Vagina (tissue), 2 donors: ENCODE measurements at regions not wholly inside any gene's neighbourhood (a gene's known extent, or its start where the extent isn't known, plus 50 kb on each side); places are given as distances from the start of the nearest gene placed in this dataset.

ENCODE experiments used
- DNase-seq, 2 donors: peaks; one replicate each; pipeline ENCODE4 v3.0.0-alpha.2; 2017; ENCODE audit errors: extremely low spot score in 2 of 2
- H3K27ac ChIP-seq: fragments of 200-600 bp; sonication (generic); one replicate; pipeline ENCODE4 v1.5.1; 2019
- H3K27me3 ChIP-seq: fragments of 200-600 bp; sonication (generic); one replicate; pipeline ENCODE4 v1.5.1; 2019
- H3K36me3 ChIP-seq, 2 donors: fragments of 200-600 bp; sonication (generic); one replicate each; pipeline ENCODE4 v1.5.1; 2017 to 2019
- H3K4me1 ChIP-seq: fragments of 200-600 bp; sonication (generic); one replicate; pipeline ENCODE4 v1.5.1; 2019
- H3K4me3 ChIP-seq, 2 donors: fragments of 200-600 bp; sonication (generic); 1 replicate in 1 of 2; 2 replicates in 1 of 2; pipeline ENCODE4 v1.5.1; 2016 to 2019
- H3K9me3 ChIP-seq: fragments of 200-600 bp; sonication (generic); one replicate; pipeline ENCODE4 v1.5.1; 2019
- POLR2A ChIP-seq, 2 donors: fragments of 450-650 bp; IDR thresholded peaks; one replicate each; pipeline ENCODE4 v1.6.1; 2017; ENCODE audit warnings: antibody characterized with exemption in 2 of 2, mild to moderate bottlenecking in 2 of 2, moderate library complexity in 2 of 2
- POLR2AphosphoS5 ChIP-seq, 2 donors: sonication (generic); formaldehyde crosslinking; IDR thresholded peaks; one replicate each; pipeline ENCODE4 v1.9.0; 2017; ENCODE audit warnings: antibody characterized with exemption in 2 of 2, mild to moderate bottlenecking in 2 of 2, low read depth in 1 of 2; ENCODE audit not compliant: insufficient read depth in 1 of 2
- intact Hi-C: fragments of 100-400 bp; cut with DNase I; formaldehyde crosslinking; loops from one replicate; pipeline ENCODE4 v1.15.1; 2023
- TF ChIP-seq, protein P1 (sequence below), 3 experiments: fragments of 450-650 bp in 2 of 3; fragments of 200-600 bp in 1 of 3; sonication (generic) in 1 of 3; IDR thresholded peaks; one replicate each; pipeline ENCODE4 v1.5.1; 2017 to 2019; ENCODE audit warnings: antibody characterized with exemption in 3 of 3, mild to moderate bottlenecking in 2 of 3, moderate library complexity in 2 of 3

- H3K9me3 ChIP-seq: no peaks in the 10 kb centered on the region
- H3K27ac ChIP-seq: no peak overlapping the region
- no peaks in the 10 kb centered on the region for H3K4me1 ChIP-seq
- no peaks in the 10 kb centered on the region for H3K27me3 ChIP-seq
- intact Hi-C loops: no loop called here
- H3K4me3 ChIP-seq: no peak overlapping the region
- DNase-seq: no peak
- TF ChIP-seq POLR2A (IDR thresholded peaks at IDR 0.05) (no peak), POLR2AphosphoS5 (IDR thresholded peaks at IDR 0.05; ENCODE audit: insufficient read depth in 1 of 2, low read depth in 1 of 2) (no peak)
- TF ChIP-seq, protein P1, sequence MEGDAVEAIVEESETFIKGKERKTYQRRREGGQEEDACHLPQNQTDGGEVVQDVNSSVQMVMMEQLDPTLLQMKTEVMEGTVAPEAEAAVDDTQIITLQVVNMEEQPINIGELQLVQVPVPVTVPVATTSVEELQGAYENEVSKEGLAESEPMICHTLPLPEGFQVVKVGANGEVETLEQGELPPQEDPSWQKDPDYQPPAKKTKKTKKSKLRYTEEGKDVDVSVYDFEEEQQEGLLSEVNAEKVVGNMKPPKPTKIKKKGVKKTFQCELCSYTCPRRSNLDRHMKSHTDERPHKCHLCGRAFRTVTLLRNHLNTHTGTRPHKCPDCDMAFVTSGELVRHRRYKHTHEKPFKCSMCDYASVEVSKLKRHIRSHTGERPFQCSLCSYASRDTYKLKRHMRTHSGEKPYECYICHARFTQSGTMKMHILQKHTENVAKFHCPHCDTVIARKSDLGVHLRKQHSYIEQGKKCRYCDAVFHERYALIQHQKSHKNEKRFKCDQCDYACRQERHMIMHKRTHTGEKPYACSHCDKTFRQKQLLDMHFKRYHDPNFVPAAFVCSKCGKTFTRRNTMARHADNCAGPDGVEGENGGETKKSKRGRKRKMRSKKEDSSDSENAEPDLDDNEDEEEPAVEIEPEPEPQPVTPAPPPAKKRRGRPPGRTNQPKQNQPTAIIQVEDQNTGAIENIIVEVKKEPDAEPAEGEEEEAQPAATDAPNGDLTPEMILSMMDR (IDR thresholded peaks at IDR 0.05): no peak
- H3K36me3 ChIP-seq: no peaks in the 10 kb centered on the region
Observed at GRCh38 chr6:156593893-156594292, 183.3 kb upstream of the ARID1B start.

- Histone ChIP-seq H3K27ac (no peak overlapping the region), H3K4me3 (no peak overlapping the region), H3K9me3 (no peaks in the 10 kb centered on the region), H3K4me1 (no peaks in the 10 kb centered on the region), H3K27me3 (no peaks in the 10 kb centered on the region), H3K36me3 (no peaks in the 10 kb centered on the region)
- DNase-seq: no peak
- TF ChIP-seq, protein P1 (IDR thresholded peaks at IDR 0.05): no peak
- TF ChIP-seq POLR2AphosphoS5 (IDR thresholded peaks at IDR 0.05; ENCODE audit: insufficient read depth in 1 of 2, low read depth in 1 of 2) (no peak), POLR2A (IDR thresholded peaks at IDR 0.05) (no peak)
- intact Hi-C loops: no loop called here
Observed at GRCh38 chr6:156593127-156593526, 184.1 kb upstream of the ARID1B start.

DNA sequence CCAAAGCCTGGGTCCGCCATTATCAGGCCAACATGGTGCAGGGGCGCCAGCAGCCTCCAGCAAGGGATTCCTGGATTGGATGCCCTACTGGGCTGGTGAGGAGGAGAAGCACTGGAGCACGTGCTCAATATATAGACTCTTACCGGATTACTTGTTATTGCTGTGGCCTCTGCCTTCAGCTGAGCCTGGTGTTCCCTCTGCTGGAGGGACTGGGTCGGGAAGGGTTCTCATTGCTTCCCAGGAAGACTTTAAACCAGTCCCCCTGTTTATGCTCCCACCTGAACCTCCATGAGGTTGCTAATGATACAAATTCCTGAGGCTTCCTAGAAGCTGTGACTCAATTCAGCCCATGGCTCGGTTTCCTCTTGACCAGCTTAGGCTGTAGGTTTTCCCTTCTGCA, 186.7 kb upstream of the ARID1B start:
- intact Hi-C loops: no loop called here
- TF ChIP-seq, protein P1 (IDR thresholded peaks at IDR 0.05): no peak
- TF ChIP-seq POLR2A (IDR thresholded peaks at IDR 0.05) (no peak), POLR2AphosphoS5 (IDR thresholded peaks at IDR 0.05; ENCODE audit: insufficient read depth in 1 of 2, low read depth in 1 of 2) (no peak)
- H3K4me1 ChIP-seq: no peaks in the 10 kb centered on the region
- no peak overlapping the region for H3K4me3 ChIP-seq
- no peak overlapping the region for H3K27ac ChIP-seq
- no peak for DNase-seq
- no peaks in the 10 kb centered on the region for H3K9me3 ChIP-seq
- H3K36me3 ChIP-seq: no peaks in the 10 kb centered on the region
- no peaks in the 10 kb centered on the region for H3K27me3 ChIP-seq

DNA sequence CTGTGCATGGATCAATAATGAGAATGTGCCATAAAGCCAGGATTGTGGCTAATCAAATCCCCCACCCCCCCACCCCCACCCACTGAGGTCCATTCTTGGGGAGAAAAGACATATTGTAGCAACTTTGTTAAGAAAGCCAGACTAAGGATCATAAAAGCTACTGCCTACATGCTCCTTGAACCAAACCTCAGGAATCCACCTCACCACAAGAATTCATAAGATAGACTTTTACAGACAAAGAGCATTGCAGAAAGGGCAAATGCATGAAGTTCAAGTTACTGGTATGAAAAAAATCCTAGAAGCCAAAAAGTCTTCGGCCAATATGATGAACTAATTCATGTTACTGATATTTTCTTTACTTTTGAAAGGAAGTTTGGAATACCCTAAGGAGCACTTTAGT, 187.9 kb upstream of the ARID1B start:
- no peaks in the 10 kb centered on the region for H3K36me3 ChIP-seq
- H3K9me3 ChIP-seq: no peaks in the 10 kb centered on the region
- no peak for DNase-seq
- H3K27ac ChIP-seq: no peak overlapping the region
- intact Hi-C loops: no loop called here
- H3K4me1 ChIP-seq: no peaks in the 10 kb centered on the region
- no peak for TF ChIP-seq POLR2A (IDR thresholded peaks at IDR 0.05)
- TF ChIP-seq, protein P1 (IDR thresholded peaks at IDR 0.05): no peak
- TF ChIP-seq POLR2AphosphoS5 (IDR thresholded peaks at IDR 0.05; ENCODE audit: insufficient read depth in 1 of 2, low read depth in 1 of 2): no peak
- H3K27me3 ChIP-seq: no peaks in the 10 kb centered on the region
- no peak overlapping the region for H3K4me3 ChIP-seq

GRCh38 chr6:156587751-156588301, 189.4 kb upstream of the ARID1B start:
- TF ChIP-seq POLR2A (IDR thresholded peaks at IDR 0.05): no peak
- no peak for TF ChIP-seq POLR2AphosphoS5 (IDR thresholded peaks at IDR 0.05; ENCODE audit: insufficient read depth in 1 of 2, low read depth in 1 of 2)
- TF ChIP-seq, protein P1 (IDR thresholded peaks at IDR 0.05): no peak
- H3K4me3 ChIP-seq: no peak overlapping the region
- DNase-seq: no peak
- no peaks in the 10 kb centered on the region for H3K36me3 ChIP-seq
- intact Hi-C loops: no loop called here
- no peaks in the 10 kb centered on the region for H3K9me3 ChIP-seq
- H3K27me3 ChIP-seq: no peaks in the 10 kb centered on the region
- H3K4me1 ChIP-seq: no peaks in the 10 kb centered on the region
- H3K27ac ChIP-seq: no peak overlapping the region
